ENCODE measurements at regions not wholly inside any gene's neighbourhood (a gene's known extent, or its start where the extent isn't known, plus 50 kb on each side); places are given as distances from the start of the nearest gene placed in this dataset.

GRCh38 chrX:78455901-78456300 is 128.5 kb upstream of the CYSLTR1 start:
- intact Hi-C loops (cut with DNase I; ENCODE audit: low total_unique reads) = no loop called here
- no peak for DNase-seq
- H3K9me3 ChIP-seq = no peaks in the 10 kb centered on the region
- H3K4me1 ChIP-seq = no peaks in the 10 kb centered on the region
- H3K36me3 ChIP-seq = peaks cover 0 to 2% of the 10 kb centered on the region in 2 donors
- TF ChIP-seq CTCF (IDR thresholded peaks at IDR 0.05) (no peak), POLR2A (IDR thresholded peaks at IDR 0.05) (no peak)
- H3K27me3 ChIP-seq = no peaks in the 10 kb centered on the region
- no peak overlapping the region for H3K27ac ChIP-seq
- no peak overlapping the region for H3K4me3 ChIP-seq

DNA sequence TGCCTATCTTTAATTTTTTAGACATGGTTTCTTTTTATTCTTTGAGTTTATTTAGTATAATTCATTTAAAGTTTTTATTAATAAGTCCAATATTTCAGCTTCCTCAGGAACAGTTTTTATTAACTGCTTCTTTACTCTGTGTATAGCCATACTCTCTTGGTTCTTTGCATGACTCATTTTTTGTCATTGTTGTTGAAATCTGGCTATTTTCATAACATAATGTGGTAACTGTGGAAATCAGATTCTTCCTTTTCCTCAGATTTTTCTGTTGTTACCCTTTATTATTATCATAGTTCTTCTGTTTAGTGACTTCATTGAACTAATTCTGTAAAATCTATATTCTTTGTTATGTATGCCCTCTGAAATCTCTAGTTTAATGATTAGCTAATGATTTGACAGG is 124.9 kb upstream of the CYSLTR1 start:
- no peaks in the 10 kb centered on the region for H3K4me1 ChIP-seq
- no peak overlapping the region for H3K27ac ChIP-seq
- H3K27me3 ChIP-seq = no peaks in the 10 kb centered on the region
- no peaks in the 10 kb centered on the region for H3K9me3 ChIP-seq
- H3K4me3 ChIP-seq = no peak overlapping the region
- intact Hi-C loops (cut with DNase I; ENCODE audit: low total_unique reads) = no loop called here
- no peaks in the 10 kb centered on the region for H3K36me3 ChIP-seq
- no peak for DNase-seq
- TF ChIP-seq POLR2A (IDR thresholded peaks at IDR 0.05) (no peak), CTCF (IDR thresholded peaks at IDR 0.05) (no peak)

DNA sequence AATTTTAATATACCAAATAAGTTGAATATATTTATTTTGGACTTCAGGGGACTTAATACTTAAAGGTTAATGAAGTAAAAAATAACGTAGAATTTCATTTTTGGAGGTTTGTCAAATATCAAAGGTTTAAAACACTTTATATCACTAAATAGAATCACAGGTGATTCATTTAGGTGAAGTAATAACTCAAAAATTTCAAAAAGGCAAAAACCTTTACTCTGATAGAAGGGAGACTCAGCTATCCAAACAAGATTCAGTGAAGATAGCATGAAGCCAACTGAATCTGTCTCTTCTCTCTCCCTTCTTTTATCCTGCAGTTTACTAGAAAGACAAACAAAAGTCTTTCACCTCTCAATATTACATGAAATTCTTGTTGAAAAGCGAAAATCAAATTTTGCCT is 110.2 kb upstream of the CYSLTR1 start:
- Histone ChIP-seq H3K36me3 (no peaks in the 10 kb centered on the region), H3K27me3 (no peaks in the 10 kb centered on the region), H3K4me3 (no peak overlapping the region), H3K4me1 (no peaks in the 10 kb centered on the region), H3K9me3 (no peaks in the 10 kb centered on the region), H3K27ac (no peak overlapping the region)
- intact Hi-C loops (cut with DNase I; ENCODE audit: low total_unique reads) = no loop called here
- TF ChIP-seq CTCF (IDR thresholded peaks at IDR 0.05) = no peak
- no peak for TF ChIP-seq POLR2A (IDR thresholded peaks at IDR 0.05)
- DNase-seq = no peak

- H3K4me1 ChIP-seq = no peaks in the 10 kb centered on the region
- no peaks in the 10 kb centered on the region for H3K36me3 ChIP-seq
- no peaks in the 10 kb centered on the region for H3K27me3 ChIP-seq
- intact Hi-C loops (cut with DNase I; ENCODE audit: low total_unique reads) = no loop called here
- H3K9me3 ChIP-seq = no peaks in the 10 kb centered on the region
- H3K4me3 ChIP-seq = no peak overlapping the region
- no peak overlapping the region for H3K27ac ChIP-seq
- no peak for DNase-seq
- no peak for TF ChIP-seq CTCF (IDR thresholded peaks at IDR 0.05)
- no peak for TF ChIP-seq POLR2A (IDR thresholded peaks at IDR 0.05)
Observed at GRCh38 chrX:78429172-78429571, 101.8 kb upstream of the CYSLTR1 start.

GRCh38 chrX:78388663-78389062 is 61.3 kb upstream of the CYSLTR1 start:
- no peak for DNase-seq
- intact Hi-C loops (cut with DNase I; ENCODE audit: low total_unique reads) = no loop called here

More at GRCh38 chrX:78388663-78389062, 61.3 kb upstream of the CYSLTR1 start:
- Histone ChIP-seq H3K4me1 (no peaks in the 10 kb centered on the region), H3K36me3 (no peaks in the 10 kb centered on the region), H3K27me3 (peaks cover 0 to 2% of the 10 kb centered on the region in 2 donors), H3K4me3 (no peak overlapping the region), H3K27ac (no peak overlapping the region), H3K9me3 (no peaks in the 10 kb centered on the region)
- TF ChIP-seq CTCF (IDR thresholded peaks at IDR 0.05) = no peak
- no peak for TF ChIP-seq POLR2A (IDR thresholded peaks at IDR 0.05)
